Pancreas (tissue), 10 donors: ENCODE measurements at regions not wholly inside any gene's neighbourhood (a gene's known extent, or its start where the extent isn't known, plus 50 kb on each side); places are given as distances from the start of the nearest gene placed in this dataset.
A peak's percentile ranks its signal among the peaks of the same experiment; 100 is the strongest.

ENCODE experiments used
- ATAC-seq, 4 donors: fragments of 200-7000 bp; cut with Tn5 transposase; one replicate each; pipeline versions ENCODE4 v1.8.0 to v1.9.1; 2020; ENCODE audit warnings: mild to moderate bottlenecking in 4 of 4, moderate library complexity in 4 of 4
- DNase-seq, 6 donors: peaks; one replicate each; pipeline ENCODE4 v3.0.0-alpha.2; 2020
- FAIRE-seq: peaks from 2 replicates; lab custom pipeline; 2012; peaks lifted over from hg19 to GRCh38; lab: Jason Lieb, UNC
- H3K27ac ChIP-seq, 4 donors: fragments of 200-600 bp; sonication (generic); 1 replicate in 3 of 4; 2 replicates in 1 of 4; pipeline versions ENCODE4 v1.5.0 to v1.8.0; 2020
- H3K27me3 ChIP-seq, 4 donors: fragments of 200-600 bp; one replicate each; pipeline ENCODE4 v1.8.0; 2021
- H3K36me3 ChIP-seq, 3 donors: fragments of 200-600 bp; sonication (generic) in 1 of 3; one replicate each; pipeline versions ENCODE4 v1.5.0 to v1.8.0; 2020 to 2021
- H3K4me1 ChIP-seq, 3 donors: fragments of 200-600 bp; one replicate each; pipeline ENCODE4 v1.8.0; 2021
- H3K4me3 ChIP-seq, 4 donors: fragments of 200-600 bp; sonication (generic) in 2 of 4; one replicate each; pipeline versions ENCODE4 v1.5.0 to v1.8.0; 2020 to 2021
- H3K9me3 ChIP-seq, 4 donors: fragments of 200-600 bp; one replicate each; pipeline ENCODE4 v1.8.0; 2021
- CTCF ChIP-seq, 4 donors: fragments of 200-600 bp; sonication (generic) in 3 of 4; IDR thresholded peaks; one replicate each; pipeline versions ENCODE4 v1.5.0 to v1.8.0; 2021; ENCODE audit warnings: antibody characterized with exemption in 4 of 4
- WGBS, 2 donors: extraction: QIAGEN DNeasy Blood & Tissue Kit; methylation state at CpG; one replicate each; pipeline ENCODE4 v1.1.7; 2013; 5-methylcytosine and 5-hydroxymethylcytosine counted together
- intact Hi-C, 3 donors: fragments of 100-400 bp; cut with DNase I; formaldehyde crosslinking; loops; one replicate each; pipeline versions ENCODE4 v1.11.1 to v1.14.2; 2022
- donor health status: healthy with polysubstance abuse.
- donor health status: DM: no; HTN: no; CAD: no; lungs with moderate emphysema.
- donor health status: DM: no; HTN: no; CAD: no.
- donor health status: control.
- donor health status: control.
- donor health status: Bipolar disorder and iron deficiency.
- donor health status: DM: yes; HTN: yes; CAD: no.
- donor health status: DM: no; HTN: no; CAD: no.
- donor health status: DM: no; HTN: no; CAD: no.
- donor health status: DM: yes; HTN: yes; CAD: no.

GRCh38 chr2:236982693-236983455, 102.8 kb upstream of the COPS8 start:
- WGBS, 2 donors = 91 to 96% methylated on average over 3 of the region's 3 CpGs
- H3K4me3 ChIP-seq = no peak overlapping the region
- no peaks in the 10 kb centered on the region for H3K9me3 ChIP-seq
- intact Hi-C loops = no loop called here
- FAIRE-seq (no peak), DNase-seq (no peak), ATAC-seq (no peak)
- H3K36me3 ChIP-seq = no peaks in the 10 kb centered on the region
- no peaks in the 10 kb centered on the region for H3K27me3 ChIP-seq
- no peaks in the 10 kb centered on the region for H3K4me1 ChIP-seq
- TF ChIP-seq CTCF (IDR thresholded peaks at IDR 0.05) = no peak
- no peak overlapping the region for H3K27ac ChIP-seq

GRCh38 chr2:236984046-236984445, 101.6 kb upstream of the COPS8 start:
- intact Hi-C loops = no loop called here
- 34 to 39% methylated on average over 1 of the region's 1 CpG for WGBS, 2 donors
- no peak for DNase-seq
- Histone ChIP-seq H3K27me3 (no peaks in the 10 kb centered on the region), H3K4me1 (no peaks in the 10 kb centered on the region), H3K9me3 (no peaks in the 10 kb centered on the region), H3K27ac (no peak overlapping the region), H3K4me3 (no peak overlapping the region), H3K36me3 (no peaks in the 10 kb centered on the region)
- TF ChIP-seq CTCF (IDR thresholded peaks at IDR 0.05) = no peak
- no peak for ATAC-seq
- no peak for FAIRE-seq

- FAIRE-seq (no peak), DNase-seq (no peak), ATAC-seq (peak in 1 of 4 donors; percentile 52)
- H3K9me3 ChIP-seq = no peaks in the 10 kb centered on the region
- no peaks in the 10 kb centered on the region for H3K4me1 ChIP-seq
- 80 to 83% methylated on average over 7 of the region's 7 CpGs for WGBS, 2 donors
- intact Hi-C loops = no loop called here
- no peak overlapping the region for H3K4me3 ChIP-seq
- H3K36me3 ChIP-seq = no peaks in the 10 kb centered on the region
- peak overlapping the region in 2 of 4 donors; percentile 9 to 30 for H3K27ac ChIP-seq
- no peaks in the 10 kb centered on the region for H3K27me3 ChIP-seq
- no peak for TF ChIP-seq CTCF (IDR thresholded peaks at IDR 0.05)
These were observed 99.8 kb upstream of the COPS8 start for GRCh38 chr2:236985761-236986339.

GRCh38 chr2:236986524-236987330, 99.0 kb upstream of the COPS8 start:
- FAIRE-seq (no peak), DNase-seq (no peak), ATAC-seq (peak in 3 of 4 donors; percentile 45 to 77 (median 53))
- WGBS, 2 donors = 69 to 75% methylated on average over 10 of the region's 10 CpGs
- H3K36me3 ChIP-seq = no peaks in the 10 kb centered on the region
- no peaks in the 10 kb centered on the region for H3K9me3 ChIP-seq
- no peak overlapping the region for H3K4me3 ChIP-seq
- intact Hi-C loops = no loop called here
- H3K4me1 ChIP-seq = no peaks in the 10 kb centered on the region
- no peaks in the 10 kb centered on the region for H3K27me3 ChIP-seq
- peak overlapping the region in 2 of 4 donors; percentile 9 to 30 for H3K27ac ChIP-seq
- no peak for TF ChIP-seq CTCF (IDR thresholded peaks at IDR 0.05)
